KG1 (cell line): ENCODE measurements at regions not wholly inside any gene's neighbourhood (a gene's known extent, or its start where the extent isn't known, plus 50 kb on each side); places are given as distances from the start of the nearest gene placed in this dataset.
"Not testable (repeated sequence)": the region's sequence is repeated elsewhere in the genome, so short reads cannot be mapped to it uniquely, and the experiment has no call there.

Experiments used
- DNase-seq: peaks from one replicate; lab custom pipeline; 2025; lab: John Stamatoyannopoulos, UW

DNA sequence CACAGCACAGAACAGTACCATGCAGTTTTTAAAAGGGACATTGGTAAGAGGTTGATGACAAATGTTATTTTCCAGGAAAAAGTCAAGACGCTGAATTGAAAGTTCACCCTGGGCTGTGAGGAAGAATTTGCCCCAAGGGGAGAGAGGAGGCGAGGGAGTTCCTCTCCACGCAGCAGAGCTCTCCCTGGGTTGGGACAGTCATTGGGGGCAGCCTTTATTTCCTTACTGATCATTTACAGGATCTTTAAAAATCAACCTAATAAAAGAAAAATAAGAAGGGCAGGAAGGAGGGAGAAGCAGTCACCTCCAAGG lies 49.9 kb upstream of the WNT7B start:
- DNase-seq: no peak

- no peak for DNase-seq
These were observed 50.5 kb upstream of the WNT7B start for GRCh38 chr22:46027211-46028105.

GRCh38 chr22:46028106-46028991 lies 51.4 kb upstream of the WNT7B start:
- DNase-seq: no peak

DNA sequence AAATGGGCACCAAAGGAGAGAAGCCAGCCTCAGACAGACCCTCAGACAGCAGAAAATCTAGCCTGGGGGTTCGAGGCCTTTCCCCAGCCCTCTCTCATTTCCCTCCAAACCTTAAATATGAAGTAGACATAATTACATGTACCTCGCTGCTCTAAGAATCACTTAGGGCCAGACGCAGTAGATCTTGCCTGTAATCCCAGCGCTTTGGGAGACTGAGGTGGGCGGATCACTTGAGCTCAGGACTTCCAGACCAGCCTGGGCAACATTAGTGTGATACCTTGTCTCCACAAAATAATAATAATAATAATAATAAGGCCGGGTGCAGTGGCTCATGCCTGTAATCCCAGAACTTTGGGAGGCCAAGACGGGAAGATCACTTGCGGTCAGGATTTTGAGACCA lies 52.1 kb upstream of the WNT7B start:
- no peak for DNase-seq

- no peak for DNase-seq
These were observed 52.7 kb upstream of the WNT7B start for GRCh38 chr22:46029574-46030200.

DNA sequence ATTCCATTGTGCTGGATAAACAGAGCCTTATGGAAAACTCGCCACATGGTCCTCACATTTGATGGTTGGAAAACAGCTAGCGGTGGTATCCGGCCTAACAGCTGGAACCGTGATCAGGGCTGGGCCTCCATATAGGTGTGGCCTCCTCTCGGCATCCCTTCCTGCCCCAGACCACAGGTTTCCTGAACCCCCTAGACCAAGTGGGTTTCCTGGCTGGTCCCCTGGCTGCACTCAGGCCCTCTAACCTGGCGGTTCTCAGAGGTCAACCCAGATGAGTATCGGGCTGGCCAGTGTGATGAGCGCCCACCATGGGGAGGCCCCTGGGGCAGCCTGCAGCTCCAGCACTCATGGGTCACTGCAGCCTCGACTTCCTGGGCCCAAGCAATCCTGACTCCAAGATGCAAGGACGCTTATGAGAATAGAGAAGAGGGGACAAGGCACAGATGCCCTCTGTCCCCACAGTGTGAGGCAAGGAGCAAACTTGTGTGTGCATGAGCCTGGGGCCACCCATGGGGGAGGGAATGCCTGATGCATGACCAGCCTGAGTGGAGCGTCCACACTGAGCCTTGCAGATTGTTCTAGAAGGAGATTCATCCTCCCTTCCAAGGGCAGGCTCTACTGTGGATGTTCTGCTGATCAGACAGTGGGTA lies 53.4 kb upstream of the WNT7B start:
- no peak for DNase-seq

- DNase-seq: no peak
These were observed 54.1 kb upstream of the WNT7B start for GRCh38 chr22:46031066-46031465.

DNA sequence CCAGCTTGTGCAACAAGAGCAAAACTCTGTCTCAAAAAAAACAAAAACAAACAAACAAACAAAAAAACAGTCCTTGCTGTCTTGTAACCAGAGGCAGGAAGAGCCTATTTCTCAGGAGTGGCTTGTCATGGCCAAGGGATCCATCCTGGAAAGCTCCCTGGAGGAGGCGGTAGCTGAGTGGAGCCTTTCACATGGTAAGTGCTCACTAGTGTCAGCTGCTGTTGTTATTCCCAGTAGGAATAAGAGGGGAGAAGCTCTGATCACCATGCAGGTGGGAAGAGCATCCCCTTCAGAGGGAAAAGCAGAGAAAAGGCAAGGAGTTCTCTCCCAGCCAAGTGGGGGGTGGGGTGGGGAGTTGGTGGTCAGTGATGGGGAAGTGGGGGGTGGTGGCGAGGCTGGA lies 54.6 kb upstream of the WNT7B start:
- no peak for DNase-seq

- no peak for DNase-seq
These were observed 55.2 kb upstream of the WNT7B start for GRCh38 chr22:46031965-46032851.

GRCh38 chr22:46033256-46034200 lies 56.6 kb upstream of the WNT7B start:
- no peak for DNase-seq

DNA sequence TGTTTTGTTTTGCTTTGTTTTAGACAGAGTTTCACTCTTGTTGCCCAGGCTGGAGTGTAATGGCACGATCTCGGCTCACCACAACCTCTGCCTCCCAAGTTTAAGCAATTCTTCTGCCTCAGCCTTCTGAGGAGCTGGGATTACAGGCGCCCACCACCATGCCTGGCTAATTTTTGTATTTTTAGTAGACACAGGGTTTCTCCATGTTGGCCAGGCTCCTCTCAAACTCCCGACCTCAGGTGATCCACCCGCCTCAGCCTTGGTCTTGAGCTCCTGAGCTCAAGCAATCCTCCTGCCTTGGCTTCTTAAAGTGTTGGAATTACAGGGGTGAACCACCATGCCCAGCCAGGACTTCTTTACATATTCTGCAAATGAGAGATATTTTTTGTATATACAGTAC lies 57.5 kb upstream of the WNT7B start:
- DNase-seq: not testable (repeated sequence)

- DNase-seq: no peak
These were observed 58.4 kb upstream of the WNT7B start for GRCh38 chr22:46035380-46035741.

- peak; percentile 96 for DNase-seq
These were observed 59.0 kb upstream of the WNT7B start for GRCh38 chr22:46035742-46036557.

DNA sequence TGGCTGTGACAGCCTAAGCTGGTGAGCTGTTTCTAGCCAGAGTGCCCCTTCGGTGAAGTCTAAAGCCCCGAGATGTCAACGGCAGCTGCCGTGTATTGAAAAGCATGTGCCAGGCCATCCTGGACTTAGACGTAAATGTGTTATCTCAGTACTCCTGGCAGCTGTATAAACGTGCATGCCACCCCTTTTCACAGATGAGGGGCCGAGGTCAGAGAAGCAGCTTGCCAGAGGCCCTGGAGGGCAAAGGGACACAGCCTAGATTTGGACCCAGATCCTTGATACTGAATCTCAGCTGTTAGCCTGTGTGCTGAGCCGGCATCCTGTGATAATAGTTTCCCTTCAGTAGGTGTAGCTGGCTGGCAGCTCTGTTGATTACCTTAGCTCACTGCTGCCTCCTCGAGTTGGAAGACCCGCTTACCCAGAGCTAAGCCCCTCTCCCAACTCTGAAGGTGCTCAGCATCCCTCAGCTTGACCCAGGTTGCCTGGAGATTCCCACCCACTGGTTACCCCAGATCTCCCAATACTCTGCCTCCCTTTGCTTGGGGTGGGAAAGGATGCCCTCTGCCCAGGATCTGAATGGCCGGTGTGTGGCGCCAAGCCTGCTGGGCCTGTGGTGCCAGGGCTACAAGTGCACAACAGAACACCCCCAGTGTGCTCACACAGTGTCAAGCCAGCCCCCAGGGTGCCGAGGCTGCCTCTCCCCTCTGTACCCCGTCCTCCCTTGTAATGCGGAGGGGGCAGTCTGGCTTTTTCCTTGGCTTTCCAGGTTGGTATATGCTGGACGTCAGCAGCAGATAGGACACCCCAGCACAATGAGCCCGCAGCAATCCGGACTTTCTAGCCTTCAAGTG lies 59.8 kb upstream of the WNT7B start:
- no peak for DNase-seq

DNA sequence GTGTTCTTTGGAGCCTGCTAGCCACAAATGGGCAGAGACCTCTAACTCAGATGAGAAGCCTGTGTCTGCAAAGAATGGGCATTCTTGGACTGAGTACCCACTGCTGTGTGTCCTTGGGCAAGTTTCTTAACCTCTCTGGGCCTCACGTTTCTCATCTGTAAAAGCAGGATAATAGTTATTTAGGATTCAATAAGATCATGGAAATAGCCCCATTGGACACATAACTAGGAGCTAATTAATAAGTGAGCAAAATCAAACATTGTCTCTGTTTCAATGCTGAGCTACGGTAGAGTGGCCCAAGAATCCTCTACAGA lies 61.2 kb upstream of the WNT7B start:
- no peak for DNase-seq

- DNase-seq: no peak
These were observed 61.8 kb upstream of the WNT7B start for GRCh38 chr22:46038516-46039430.

- DNase-seq: no peak
These were observed 62.6 kb upstream of the WNT7B start for GRCh38 chr22:46039535-46039934.
